Neural progenitor cell (in vitro differentiated cells): ENCODE measurements at regions not wholly inside any gene's neighbourhood (a gene's known extent, or its start where the extent isn't known, plus 50 kb on each side); places are given as distances from the start of the nearest gene placed in this dataset.

Experiments
- EZH2 ChIP-seq: fragments of 200-600 bp; sonication (generic); IDR thresholded peaks from 2 replicates; pipeline ENCODE4 v1.6.1; 2017; ENCODE audit warnings: antibody characterized with exemption, mild to moderate bottlenecking, moderate library complexity
- TF ChIP-seq, protein P1 (sequence below): fragments of 200-600 bp; sonication (generic); IDR thresholded peaks from 2 replicates; pipeline ENCODE4 v1.5.1; 2017; ENCODE audit warnings: antibody characterized with exemption, mild to moderate bottlenecking

DNA sequence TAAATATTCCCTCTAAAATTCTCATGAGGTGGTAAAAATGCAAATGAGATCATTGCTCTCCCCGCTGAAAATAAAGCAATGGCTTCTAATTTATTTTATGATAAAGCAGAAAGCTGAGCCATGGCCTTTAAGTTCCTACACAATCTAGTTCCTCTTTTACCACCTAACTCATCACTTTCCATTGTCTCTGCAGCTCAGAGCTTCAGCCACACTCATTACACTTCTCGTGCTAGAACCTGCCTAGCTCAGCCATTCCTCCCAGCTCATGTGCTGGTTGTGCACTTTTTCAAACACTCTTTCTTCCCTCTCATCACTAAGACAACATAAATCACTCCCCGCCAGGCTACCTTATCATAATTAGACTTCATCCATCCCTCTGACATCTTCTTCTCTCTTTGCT, 1112.1 kb upstream of the PRKX start:
- TF ChIP-seq, protein P1, sequence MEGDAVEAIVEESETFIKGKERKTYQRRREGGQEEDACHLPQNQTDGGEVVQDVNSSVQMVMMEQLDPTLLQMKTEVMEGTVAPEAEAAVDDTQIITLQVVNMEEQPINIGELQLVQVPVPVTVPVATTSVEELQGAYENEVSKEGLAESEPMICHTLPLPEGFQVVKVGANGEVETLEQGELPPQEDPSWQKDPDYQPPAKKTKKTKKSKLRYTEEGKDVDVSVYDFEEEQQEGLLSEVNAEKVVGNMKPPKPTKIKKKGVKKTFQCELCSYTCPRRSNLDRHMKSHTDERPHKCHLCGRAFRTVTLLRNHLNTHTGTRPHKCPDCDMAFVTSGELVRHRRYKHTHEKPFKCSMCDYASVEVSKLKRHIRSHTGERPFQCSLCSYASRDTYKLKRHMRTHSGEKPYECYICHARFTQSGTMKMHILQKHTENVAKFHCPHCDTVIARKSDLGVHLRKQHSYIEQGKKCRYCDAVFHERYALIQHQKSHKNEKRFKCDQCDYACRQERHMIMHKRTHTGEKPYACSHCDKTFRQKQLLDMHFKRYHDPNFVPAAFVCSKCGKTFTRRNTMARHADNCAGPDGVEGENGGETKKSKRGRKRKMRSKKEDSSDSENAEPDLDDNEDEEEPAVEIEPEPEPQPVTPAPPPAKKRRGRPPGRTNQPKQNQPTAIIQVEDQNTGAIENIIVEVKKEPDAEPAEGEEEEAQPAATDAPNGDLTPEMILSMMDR: no peak
- no peak for TF ChIP-seq EZH2
